ENCODE measurements at regions not wholly inside any gene's neighbourhood (a gene's known extent, or its start where the extent isn't known, plus 50 kb on each side); places are given as distances from the start of the nearest gene placed in this dataset.
A peak's percentile ranks its signal among the peaks of the same experiment; 100 is the strongest.

DNA sequence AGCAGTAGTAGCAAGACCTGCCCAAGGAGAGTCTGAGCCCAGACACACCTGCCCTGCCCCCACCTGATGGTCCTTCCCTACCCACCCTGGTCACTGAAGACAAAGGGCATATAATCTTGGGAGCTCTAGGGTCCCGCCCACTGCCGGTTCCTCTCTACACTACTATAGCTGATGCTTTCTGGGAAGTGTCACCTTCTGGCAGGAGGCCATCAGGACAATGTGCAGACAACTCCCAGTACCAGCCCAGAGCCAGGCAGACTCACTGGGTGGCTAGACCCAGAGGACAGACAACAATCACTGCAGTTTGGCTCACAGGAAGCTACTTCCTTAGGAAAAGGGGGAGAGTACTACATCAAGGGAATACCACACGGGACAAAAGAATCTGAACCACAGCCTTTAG, 312.7 kb downstream of the SPRY1 start:
- no peak for DNase-seq (ENCODE audit: low read depth in 4 of 4, low spot score in 2 of 4)

DNA sequence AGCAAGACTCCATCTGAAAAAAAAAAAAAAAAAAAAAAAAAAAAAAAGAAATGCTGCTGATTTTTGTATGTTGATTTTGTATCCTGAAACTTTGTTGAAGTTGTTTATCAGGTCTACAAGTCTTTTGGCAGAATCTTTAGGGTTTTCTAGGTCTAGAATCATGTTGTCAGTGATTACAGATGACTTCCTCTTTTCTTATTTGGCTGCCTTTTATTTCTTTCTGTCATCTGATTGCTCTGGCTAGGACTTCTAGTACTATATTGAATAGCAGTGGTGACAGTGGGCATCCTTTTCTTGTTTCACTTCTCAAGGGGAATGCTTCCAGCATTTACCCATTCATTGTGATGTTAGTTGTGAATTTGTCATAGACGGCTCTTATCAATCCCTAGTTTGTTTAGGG, 334.4 kb downstream of the SPRY1 start:
- DNase-seq (ENCODE audit: low read depth in 4 of 4, low spot score in 2 of 4): no peak

DNA sequence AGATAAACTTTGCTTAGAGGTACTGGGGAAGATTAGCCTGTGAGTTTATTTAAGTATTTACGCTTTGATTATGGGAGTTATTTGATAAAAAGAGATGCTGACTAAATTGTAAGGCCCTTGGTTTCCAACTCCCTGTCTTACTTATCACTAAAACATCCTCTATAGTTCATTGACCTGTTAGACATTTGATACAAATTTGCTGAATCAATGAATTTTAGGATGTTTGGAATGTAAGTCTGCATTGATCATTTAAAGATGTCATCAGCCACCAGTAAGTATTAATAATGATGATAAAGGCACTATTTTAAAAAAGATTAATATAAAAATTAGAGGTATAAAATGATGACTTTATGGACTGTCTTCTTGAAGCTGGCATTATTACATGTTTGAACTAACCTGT, 340.6 kb downstream of the SPRY1 start:
- DNase-seq (ENCODE audit: low read depth in 4 of 4, low spot score in 2 of 4): no peak

DNA sequence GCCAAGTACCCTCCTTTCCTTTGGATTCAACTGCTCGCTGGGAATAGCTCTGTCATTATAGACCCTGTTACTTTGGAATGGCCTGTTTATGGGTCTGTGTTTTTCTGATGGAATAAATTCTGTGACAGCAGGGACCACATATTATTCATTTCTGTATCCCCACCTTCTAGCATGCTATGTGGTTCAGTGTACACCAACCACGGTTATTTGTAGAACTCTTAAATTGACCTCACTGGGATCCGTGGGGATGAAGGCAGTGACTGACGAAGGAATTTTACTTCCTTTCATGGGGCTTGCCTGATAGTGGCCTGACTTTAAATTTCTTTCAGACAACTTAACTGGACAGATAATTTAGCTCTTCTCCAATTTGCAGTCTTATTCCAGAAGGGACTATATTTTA, 343.2 kb downstream of the SPRY1 start:
- DNase-seq (ENCODE audit: low read depth in 4 of 4, low spot score in 2 of 4): no peak

DNA sequence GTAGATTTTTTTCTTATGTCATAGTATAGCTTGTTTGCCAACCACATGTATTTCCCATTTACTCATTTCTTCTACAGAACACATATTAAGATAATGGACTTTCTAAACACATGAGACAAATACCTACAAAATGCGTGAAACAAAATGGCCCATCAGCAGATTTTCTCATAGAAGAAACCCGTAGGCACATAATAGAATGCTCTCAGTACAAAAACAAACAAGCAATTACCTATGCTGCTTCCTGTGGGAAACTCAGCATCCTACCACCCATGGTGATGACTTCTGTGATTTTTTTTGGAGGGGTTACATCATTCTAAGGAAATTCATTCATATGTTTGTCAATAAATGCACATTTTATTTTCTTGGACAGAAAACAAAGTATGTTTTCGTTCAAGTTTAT, 343.6 kb downstream of the SPRY1 start:
- no peak for DNase-seq (ENCODE audit: low read depth in 4 of 4, low spot score in 2 of 4)

DNA sequence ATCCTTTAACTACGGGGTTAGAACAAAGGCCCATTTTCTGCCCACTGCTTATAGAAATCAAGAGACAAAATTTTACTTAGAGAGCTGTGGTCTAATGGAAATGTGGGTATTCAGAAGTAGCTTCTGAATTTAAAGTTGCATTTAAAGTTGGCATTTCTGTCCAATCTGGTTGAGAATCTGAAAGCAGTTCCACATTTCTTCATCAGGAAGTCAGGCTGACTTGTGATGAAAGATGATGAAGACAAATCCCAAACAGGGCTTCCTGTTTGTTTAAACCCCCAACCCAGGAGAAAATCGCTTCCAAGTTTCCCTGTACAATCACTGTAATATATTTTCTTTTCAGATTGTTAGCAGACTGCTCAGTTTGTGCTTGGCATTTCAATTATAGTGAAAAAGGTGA, 345.3 kb downstream of the SPRY1 start:
- DNase-seq (ENCODE audit: low read depth in 4 of 4, low spot score in 2 of 4): no peak

DNA sequence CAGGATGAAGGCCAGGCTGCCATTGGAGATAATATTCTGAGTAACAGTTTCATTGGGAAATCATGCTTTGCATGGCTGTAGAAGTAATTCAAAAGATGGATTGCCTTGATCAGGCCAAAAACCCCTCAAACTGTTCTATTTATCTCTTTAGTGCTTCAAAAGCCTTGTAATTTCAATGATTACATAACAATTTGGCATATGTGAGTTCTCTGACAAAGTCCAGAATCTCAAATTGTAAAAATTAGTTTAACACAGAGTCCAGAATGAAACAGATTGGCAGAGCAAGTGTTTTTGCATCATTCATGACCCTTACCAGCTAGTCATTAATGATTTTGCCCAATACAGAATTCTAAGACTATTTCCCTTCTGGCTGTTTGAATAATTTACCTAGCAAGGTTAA, 347.3 kb downstream of the SPRY1 start:
- DNase-seq (ENCODE audit: low read depth in 4 of 4, low spot score in 2 of 4): no peak

DNA sequence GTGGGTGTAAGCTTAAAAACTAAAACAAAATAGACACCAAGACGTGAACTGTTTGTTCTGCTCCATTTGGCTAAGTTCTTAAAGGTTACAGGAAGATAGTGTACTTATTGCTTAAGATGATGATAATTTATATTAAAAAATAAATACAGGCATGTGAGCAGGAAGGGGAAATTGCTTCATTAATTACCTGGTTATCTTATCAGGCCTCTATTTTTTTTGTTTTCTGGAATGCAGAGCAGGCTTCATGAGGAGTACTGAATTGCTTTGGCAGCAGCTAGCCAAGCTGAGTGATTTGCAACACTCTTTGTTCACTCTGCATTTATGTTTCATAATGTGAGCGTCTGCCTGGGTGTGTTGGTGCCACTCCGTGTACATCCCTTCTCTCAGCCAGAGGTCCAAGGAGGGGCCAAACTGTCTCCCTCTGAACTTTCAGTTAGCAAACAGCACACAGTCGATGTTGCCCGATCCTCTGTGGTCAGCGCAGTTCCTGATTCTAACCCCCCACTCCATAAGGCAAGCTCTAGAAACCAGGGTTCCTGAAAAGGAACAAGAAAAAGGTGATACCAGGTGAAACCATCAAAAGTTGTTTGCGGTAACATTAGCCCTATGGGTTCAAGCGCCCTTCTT, 348.2 kb downstream of the SPRY1 start:
- DNase-seq (ENCODE audit: low read depth in 4 of 4, low spot score in 2 of 4): no peak

DNA sequence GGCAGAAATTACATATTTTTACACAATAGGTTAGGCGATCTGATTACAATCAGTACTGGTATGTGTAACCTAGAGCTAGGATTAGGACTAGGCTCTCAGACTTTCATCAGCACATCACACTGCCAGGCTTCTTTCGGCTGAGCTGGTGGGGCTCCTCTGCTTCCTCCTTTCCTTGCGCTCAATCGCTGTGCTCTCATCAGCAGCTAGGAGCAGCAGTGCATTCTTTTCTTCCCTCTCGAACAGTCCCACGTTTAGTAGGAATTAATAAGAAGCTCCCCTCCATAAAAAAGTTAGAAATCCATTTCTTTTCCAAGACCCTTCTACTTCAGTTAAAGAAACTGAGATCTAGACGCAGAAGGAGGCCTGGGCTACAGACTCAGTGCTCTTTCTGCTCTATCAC, 350.4 kb downstream of the SPRY1 start:
- DNase-seq (ENCODE audit: low read depth in 4 of 4, low spot score in 2 of 4): no peak

DNA sequence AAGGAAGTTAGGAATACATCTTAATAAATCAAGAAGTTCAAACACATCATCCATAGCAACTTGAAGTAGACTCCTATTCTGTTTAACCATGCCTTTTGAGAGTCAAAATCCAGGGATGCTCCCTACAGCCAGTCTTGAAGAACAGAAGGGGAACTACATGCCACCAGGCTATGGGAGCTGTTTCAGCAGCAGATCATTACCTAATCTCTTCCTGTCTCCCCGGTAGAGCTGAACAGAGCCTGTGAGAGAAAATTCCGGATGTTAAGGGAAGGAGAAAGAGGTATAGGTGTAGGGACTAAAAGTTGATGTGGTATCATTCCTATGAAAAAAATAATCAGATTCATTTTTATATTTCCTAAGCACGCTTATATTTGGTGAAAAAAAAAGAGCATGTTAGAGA, 352.2 kb downstream of the SPRY1 start:
- DNase-seq (ENCODE audit: low read depth in 4 of 4, low spot score in 2 of 4): no peak

DNA sequence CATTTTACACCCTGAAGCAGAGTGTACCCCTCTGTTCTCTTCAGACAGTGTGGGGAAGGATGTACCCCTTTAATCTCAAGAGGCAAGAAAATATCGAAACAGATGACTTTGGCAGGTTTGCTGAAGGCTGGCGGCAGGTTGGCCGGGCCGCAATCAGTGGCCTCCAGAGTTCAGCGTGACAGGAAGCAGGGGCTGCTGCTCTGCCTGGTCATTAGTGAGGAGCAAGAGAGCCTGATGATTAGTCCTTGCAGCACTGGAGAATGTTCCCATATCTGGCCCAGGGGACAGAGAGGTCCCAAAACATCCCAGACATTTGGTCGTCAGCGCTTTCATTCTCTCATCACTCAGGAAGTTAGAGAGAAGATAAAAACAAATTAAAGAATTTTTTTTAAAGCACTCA, 352.8 kb downstream of the SPRY1 start:
- no peak for DNase-seq (ENCODE audit: low read depth in 4 of 4, low spot score in 2 of 4)

DNA sequence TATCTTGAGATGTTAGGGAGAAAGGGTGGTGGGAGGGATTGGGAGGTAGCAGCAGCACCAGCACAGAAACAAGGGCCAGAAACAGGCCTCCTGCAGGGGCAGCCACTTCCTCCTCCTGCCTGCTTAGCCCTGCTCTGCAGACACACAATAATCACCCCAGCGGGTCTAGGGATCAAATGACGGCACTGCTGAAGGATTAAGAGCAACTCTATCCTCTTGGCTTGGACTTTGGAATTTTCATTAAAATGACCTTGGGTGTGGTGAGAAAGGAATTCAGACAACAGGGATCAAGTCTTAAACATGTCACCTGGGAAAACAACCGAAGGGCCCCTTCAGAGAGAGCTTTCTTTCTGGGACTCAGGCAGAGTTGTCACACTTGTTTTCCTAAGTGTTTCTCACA, 353.4 kb downstream of the SPRY1 start:
- DNase-seq (ENCODE audit: low read depth in 4 of 4, low spot score in 2 of 4): peak in 1 of 4 donors; percentile 12

DNA sequence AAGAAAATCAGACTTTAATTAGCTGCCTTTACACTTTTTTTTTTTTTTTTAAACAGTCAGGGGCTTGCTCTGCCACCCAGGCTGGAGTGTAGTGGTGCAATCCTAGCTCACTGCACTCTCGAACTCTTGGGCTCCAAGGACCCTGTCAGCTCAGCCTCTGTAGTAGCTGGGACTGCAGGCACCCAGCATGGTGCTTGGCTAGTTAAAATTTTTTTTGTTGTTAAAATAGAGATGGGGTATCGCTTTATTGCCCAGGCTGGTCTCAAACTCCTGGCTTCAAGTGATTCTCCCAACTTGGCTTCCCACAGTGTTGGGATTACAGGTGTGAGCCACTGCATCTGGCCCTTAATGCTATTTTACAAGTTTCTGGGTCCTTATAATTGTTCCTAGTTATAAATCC, 359.1 kb downstream of the SPRY1 start:
- DNase-seq (ENCODE audit: low read depth in 4 of 4, low spot score in 2 of 4): no peak

DNA sequence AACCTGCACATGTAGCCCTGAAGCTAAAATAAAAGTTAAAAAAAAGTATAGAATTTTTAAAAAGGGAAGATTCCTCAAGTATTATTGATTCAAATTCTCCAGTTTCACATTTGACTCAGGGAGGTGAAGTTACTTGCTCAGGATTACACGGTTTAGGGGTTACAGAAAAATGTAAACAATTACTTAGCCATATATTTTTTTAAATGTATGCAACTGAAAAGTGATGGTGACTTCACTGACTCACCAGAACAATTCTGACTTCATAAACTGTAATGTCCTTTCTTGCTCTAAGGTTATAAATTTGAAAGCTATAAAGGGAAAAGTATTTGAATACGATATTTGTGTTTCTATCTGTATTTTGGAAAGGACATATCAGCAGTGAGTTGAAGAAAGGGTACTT, 371.2 kb downstream of the SPRY1 start:
- DNase-seq (ENCODE audit: low read depth in 4 of 4, low spot score in 2 of 4): no peak

DNA sequence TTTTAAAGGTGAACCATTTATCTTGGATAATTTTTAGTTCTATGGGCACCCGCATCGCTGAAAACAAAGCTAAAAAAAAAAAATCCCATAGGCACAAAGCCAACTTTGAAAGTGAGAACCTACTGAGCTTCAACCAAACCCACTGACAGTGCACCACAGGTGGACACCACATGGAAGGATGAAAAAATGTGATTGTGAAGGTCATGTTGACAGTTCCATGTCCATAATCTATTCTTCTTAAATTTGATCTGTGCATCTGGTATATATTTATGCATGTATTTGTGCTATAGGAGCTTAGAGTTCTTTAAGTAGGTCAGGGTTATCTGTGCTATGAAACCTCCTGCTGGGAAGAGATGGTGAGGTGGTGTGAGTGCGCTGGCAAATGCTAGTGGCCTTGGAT, 374.3 kb downstream of the SPRY1 start:
- no peak for DNase-seq (ENCODE audit: low read depth in 4 of 4, low spot score in 2 of 4)

DNA sequence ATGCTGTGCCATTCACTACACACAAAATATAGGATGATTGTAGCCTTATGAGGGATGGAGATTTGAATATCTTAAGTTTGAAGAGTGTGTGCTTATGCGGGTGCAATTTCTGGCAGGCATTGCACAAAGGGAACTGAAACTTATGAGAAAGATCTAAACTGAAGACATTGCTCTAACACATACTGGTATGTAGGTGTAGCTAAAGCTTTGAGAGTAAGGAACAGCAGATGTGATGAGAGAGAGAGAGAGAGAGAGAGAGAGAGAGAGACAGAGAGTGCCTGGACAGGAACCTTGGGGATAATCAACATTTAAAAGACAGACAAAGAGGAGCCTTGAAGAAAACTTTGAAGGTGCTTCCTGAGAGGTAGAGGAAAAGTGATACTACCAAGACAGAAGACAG, 379.7 kb downstream of the SPRY1 start:
- no peak for DNase-seq (ENCODE audit: low read depth in 4 of 4, low spot score in 2 of 4)

DNA sequence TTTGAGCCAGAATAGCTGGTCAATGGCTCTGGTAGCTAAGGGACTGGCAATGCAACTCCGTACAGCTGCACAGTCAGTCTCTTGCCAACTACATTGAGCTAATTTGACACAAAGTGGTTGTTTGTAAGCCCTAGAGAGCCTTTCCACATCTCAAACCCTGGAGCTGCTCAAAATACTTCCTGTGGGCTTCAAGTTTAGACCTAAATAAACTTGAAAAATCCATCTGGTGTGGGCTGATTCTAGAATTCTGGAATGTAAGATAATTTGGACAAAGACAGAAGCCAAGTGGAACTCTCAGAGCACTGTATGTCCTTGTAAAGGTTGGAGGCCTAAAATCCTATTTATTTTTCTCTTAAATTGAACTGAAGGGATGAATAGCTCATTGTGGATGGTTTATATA, 380.8 kb downstream of the SPRY1 start:
- DNase-seq (ENCODE audit: low read depth in 4 of 4, low spot score in 2 of 4): no peak

DNA sequence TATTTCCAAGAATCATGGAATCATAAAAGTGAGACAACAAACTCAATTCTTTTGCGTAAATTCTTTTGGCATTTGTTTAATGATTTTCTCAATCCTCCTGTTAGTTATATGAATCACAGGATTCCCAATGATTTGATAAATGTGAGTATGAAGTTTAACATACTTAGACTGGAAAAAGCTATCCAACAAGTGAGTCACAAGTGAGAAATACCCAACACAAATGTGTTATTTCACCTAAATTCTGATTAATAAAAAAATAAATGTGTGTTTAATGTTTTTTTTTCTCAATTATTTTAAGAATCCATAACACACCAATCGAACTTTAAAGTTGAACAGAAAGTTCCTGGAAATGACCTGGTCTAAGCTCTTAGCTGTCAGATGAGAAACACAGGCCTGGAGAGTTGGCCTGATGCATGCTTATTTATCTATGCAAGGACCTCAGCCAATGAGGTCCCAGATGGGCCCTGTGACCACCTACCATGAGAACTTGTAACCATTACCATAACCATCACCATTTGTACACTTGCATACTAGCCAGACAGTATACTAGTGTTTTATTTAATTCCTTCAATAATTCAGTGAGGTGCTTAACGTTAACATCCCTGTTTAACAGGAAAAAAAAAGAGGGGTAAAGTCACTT, 386.7 kb downstream of the SPRY1 start:
- DNase-seq (ENCODE audit: low read depth in 4 of 4, low spot score in 2 of 4): no peak

DNA sequence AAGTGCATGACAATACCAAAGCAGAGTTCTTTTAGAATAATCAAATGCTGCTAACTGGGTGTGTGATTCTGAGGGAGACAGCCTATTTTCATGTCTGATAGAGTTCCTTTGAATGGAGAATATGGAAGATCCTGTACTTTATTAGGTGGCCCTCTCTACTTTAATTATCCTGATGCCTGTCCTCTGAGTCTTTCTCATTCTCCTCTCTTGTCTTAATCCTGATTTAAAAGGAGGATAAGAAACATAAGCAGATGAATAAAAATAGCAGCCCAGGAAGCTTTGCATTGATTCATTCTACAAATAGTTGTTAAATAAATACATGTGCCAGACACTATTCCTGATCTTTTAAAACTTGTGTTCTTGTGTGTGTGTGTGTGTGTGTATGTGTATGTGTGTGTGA, 387.3 kb downstream of the SPRY1 start:
- DNase-seq (ENCODE audit: low read depth in 4 of 4, low spot score in 2 of 4): no peak

DNA sequence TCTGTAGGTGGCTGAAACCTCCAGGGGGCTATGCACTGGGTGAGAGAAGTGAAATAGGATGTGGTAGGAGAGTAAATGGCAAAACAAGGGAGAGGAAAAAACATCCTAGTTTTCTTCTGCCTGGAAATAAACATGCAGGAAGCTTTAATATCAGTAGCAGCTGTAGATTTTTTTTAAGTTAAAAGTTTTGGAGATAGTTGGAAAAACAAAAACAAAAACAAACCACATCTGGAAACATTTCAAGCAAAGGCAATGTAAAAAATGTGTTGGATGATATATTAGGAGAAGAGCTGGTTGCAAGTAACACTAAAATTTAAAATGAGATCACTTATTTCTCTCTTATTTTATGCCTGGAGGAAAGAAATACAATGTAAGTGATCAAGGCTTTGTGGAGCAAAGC, 388.0 kb downstream of the SPRY1 start:
- DNase-seq (ENCODE audit: low read depth in 4 of 4, low spot score in 2 of 4): no peak

DNA sequence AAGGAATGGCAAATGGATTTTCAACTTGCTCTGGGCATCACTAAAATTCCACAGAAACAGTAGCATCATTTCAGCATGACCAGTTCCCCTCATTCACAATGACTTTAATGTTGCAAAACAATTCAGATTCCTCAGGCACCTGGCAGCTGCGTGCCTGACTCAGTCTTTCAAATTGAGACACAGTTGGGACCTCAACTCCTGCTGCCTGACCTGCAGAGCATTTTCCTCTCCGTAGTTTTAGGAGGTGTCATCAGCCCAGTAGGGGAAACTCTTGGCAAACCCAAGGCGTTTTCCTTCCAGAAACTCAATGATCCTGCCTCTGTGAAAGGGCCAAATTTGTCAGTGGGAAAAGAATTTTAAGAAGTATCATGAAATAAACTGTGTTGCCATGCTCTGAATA, 388.9 kb downstream of the SPRY1 start:
- no peak for DNase-seq (ENCODE audit: low read depth in 4 of 4, low spot score in 2 of 4)

DNA sequence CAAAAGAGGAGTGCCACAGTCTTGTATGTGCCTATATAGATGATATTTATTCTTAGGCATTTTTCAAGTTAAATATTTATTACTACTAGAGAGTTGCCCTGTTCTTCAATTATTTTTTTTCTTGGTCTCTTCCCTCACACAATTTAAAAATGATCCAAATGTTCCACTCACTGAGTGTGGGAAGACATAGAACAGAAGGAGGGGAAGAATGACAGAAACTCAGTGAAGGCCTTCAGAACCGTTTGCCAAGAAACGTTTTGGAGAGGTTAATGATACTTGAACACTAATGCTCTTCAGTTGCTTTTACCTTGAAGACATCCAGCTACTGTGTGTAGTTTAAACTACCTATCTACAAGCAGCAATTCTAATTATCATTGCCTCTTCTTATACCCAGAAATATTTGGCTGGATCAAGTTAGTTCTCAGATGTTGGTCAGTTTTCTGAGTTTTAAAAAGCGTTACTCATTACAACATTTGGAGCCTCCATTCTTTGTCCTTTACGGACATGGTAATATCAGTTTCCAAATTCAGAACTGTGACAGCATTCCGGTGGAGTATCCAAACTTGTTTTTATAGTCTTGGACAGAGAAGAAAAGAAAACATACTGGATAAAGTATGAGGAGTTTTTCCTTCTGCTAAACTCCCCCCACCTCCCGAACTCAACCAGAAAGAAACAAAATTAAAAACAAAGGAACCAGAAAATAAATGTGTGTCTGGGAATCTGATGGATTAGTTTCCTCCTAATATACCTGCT, 389.7 kb downstream of the SPRY1 start:
- peak in 1 of 4 donors; percentile 32 for DNase-seq (ENCODE audit: low read depth in 4 of 4, low spot score in 2 of 4)

Data from left renal cortex interstitium (tissue), 4 donors.